Uterus (tissue), 3 donors: ENCODE measurements at regions not wholly inside any gene's neighbourhood (a gene's known extent, or its start where the extent isn't known, plus 50 kb on each side); places are given as distances from the start of the nearest gene placed in this dataset.

Experiments
- DNase-seq, 2 donors: peaks; one replicate each; pipeline ENCODE4 v3.0.0-alpha.2; 2019 to 2020
- H3K27ac ChIP-seq, 2 donors: fragments of 200-600 bp; sonication (generic); 1 replicate in 1 of 2; 2 replicates in 1 of 2; pipeline ENCODE4 v1.5.1; 2016 to 2018
- H3K27me3 ChIP-seq, 2 donors: fragments of 200-600 bp; sonication (generic); one replicate each; pipeline ENCODE4 v1.5.1; 2018 to 2019; ENCODE audit warnings: control low read depth in 1 of 2
- H3K36me3 ChIP-seq, 2 donors: fragments of 200-600 bp; sonication (generic); one replicate each; pipeline ENCODE4 v1.5.1; 2019; ENCODE audit warnings: control low read depth in 1 of 2
- H3K4me1 ChIP-seq, 2 donors: fragments of 200-600 bp; sonication (generic); one replicate each; pipeline ENCODE4 v1.5.1; 2018 to 2019; ENCODE audit warnings: control low read depth in 1 of 2
- H3K4me3 ChIP-seq, 2 donors: fragments of 200-600 bp; sonication (generic); 1 replicate in 1 of 2; 2 replicates in 1 of 2; pipeline ENCODE4 v1.5.1; 2018 to 2019; ENCODE audit warnings: mild to moderate bottlenecking in 1 of 2
- H3K9me3 ChIP-seq, 2 donors: fragments of 200-600 bp; sonication (generic); one replicate each; pipeline ENCODE4 v1.5.1; 2019; ENCODE audit warnings: control low read depth in 1 of 2
- POLR2A ChIP-seq, 2 donors: fragments of 450-650 bp; IDR thresholded peaks; one replicate each; pipeline ENCODE4 v1.6.1; 2016; ENCODE audit warnings: antibody characterized with exemption in 2 of 2, mild to moderate bottlenecking in 1 of 2, moderate library complexity in 1 of 2
- intact Hi-C: fragments of 100-400 bp; cut with DNase I; formaldehyde crosslinking; loops from one replicate; pipeline ENCODE4 v1.15.1; 2023; ENCODE audit warnings: low total_unique reads
- TF ChIP-seq, protein P1 (sequence below), 4 experiments: fragments of 200-600 bp in 2 of 4; fragments of 450-650 bp in 2 of 4; sonication (generic) in 2 of 4; IDR thresholded peaks; one replicate each; pipeline ENCODE4 v1.5.1; 2016 to 2019; ENCODE audit warnings: antibody characterized with exemption in 4 of 4, mild to moderate bottlenecking in 2 of 4, moderate library complexity in 1 of 4
- donor health status: DM: yes; HTN: yes; CAD: no.

DNA sequence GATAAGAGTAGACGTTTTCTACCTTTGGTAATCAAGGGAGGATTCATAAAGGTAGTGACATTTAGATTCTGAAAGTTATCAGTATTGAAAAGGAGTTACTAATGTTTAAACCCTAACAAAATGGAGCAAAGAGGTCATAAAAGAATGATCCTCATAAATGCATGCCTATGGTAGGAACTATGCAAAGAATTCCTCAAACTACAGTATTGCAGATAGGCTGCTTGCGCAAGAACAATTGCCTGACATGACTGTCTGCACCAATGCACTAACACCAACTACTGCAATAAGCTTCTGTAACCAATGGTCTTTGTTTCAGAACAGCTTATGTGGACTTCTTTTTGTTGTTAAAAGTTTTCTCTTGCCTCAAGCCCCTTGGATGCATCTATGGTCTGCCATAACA lies 597.3 kb upstream of the ADGRL4 start:
- Histone ChIP-seq H3K27me3 (no peaks in the 10 kb centered on the region), H3K27ac (no peak overlapping the region), H3K4me1 (no peaks in the 10 kb centered on the region), H3K36me3 (no peaks in the 10 kb centered on the region), H3K4me3 (no peak overlapping the region), H3K9me3 (no peaks in the 10 kb centered on the region)
- DNase-seq = no peak
- intact Hi-C loops = no loop called here
- TF ChIP-seq POLR2A (IDR thresholded peaks at IDR 0.05) = no peak
- TF ChIP-seq, protein P1, sequence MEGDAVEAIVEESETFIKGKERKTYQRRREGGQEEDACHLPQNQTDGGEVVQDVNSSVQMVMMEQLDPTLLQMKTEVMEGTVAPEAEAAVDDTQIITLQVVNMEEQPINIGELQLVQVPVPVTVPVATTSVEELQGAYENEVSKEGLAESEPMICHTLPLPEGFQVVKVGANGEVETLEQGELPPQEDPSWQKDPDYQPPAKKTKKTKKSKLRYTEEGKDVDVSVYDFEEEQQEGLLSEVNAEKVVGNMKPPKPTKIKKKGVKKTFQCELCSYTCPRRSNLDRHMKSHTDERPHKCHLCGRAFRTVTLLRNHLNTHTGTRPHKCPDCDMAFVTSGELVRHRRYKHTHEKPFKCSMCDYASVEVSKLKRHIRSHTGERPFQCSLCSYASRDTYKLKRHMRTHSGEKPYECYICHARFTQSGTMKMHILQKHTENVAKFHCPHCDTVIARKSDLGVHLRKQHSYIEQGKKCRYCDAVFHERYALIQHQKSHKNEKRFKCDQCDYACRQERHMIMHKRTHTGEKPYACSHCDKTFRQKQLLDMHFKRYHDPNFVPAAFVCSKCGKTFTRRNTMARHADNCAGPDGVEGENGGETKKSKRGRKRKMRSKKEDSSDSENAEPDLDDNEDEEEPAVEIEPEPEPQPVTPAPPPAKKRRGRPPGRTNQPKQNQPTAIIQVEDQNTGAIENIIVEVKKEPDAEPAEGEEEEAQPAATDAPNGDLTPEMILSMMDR (IDR thresholded peaks at IDR 0.05) = no peak

DNA sequence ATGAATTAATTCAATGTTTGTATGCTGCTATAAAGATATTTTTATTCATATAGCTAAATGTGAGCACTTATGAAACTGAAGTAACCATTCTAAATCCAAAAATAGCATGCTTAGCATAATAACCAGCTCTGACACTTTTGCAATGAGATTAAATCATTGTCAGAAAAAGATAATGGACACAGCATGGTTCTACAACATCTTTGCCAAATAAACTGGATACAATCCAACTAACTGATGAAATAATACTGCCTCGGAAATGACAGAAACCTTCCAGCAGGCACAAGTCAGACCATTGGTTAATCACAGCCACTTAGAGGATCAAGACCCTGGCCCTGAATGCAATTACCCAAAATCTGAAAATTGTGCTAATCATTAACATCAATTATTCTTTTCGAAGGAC lies 592.7 kb upstream of the ADGRL4 start:
- no peak overlapping the region for H3K4me3 ChIP-seq
- intact Hi-C loops = no loop called here
- H3K27ac ChIP-seq = no peak overlapping the region
- no peaks in the 10 kb centered on the region for H3K27me3 ChIP-seq
- no peak for DNase-seq
- TF ChIP-seq, protein P1 (IDR thresholded peaks at IDR 0.05) = no peak
- no peak for TF ChIP-seq POLR2A (IDR thresholded peaks at IDR 0.05)
- no peaks in the 10 kb centered on the region for H3K9me3 ChIP-seq
- no peaks in the 10 kb centered on the region for H3K4me1 ChIP-seq
- no peaks in the 10 kb centered on the region for H3K36me3 ChIP-seq

DNA sequence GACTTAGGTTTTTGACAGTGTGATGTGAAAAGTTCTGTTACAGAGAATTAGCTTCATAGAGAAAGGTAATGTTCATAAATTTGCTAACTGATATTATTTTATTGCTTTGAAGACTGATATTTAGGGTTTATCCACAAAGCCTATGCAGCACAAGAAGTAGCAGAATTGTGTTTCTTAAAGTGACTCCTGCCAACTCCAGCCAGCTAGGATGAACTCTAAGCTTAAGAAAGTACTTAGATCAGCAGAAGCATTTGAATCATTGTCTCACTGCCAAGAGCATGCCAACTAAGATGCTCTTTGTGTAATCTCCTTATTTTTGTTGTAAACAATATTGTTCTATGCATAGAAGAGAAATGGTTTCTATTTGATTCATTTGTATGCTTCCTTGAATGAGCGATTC lies 589.4 kb upstream of the ADGRL4 start:
- Histone ChIP-seq H3K36me3 (no peaks in the 10 kb centered on the region), H3K4me1 (no peaks in the 10 kb centered on the region), H3K9me3 (no peaks in the 10 kb centered on the region), H3K27ac (no peak overlapping the region), H3K4me3 (no peak overlapping the region), H3K27me3 (no peaks in the 10 kb centered on the region)
- intact Hi-C loops = no loop called here
- TF ChIP-seq, protein P1 (IDR thresholded peaks at IDR 0.05) = no peak
- TF ChIP-seq POLR2A (IDR thresholded peaks at IDR 0.05) = no peak
- no peak for DNase-seq

DNA sequence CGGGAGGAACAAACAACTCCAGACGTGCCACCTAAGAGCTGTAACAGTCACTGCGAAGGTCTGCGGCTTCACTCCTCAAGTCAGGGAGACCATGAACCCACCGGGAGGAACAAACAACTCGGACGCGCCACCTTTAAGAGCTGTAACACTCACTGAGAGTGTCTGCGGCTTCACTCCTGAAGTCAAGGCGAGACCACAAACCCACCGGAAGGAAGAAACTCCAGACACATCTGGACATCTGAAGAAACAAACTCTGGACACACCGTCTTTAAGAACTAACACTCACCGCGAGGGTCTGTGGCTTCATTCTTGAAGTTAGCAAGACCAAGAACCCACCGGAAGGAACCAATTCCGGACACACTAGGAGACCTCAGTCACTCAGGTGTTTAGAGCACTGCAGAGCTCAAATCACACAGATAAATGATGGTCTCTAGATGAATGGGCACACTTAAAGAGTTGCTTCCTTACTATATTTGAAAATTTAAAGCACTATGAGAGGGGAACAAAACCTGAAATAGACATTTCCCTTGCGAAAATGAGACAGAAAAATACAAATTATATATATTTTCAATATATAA lies 587.7 kb upstream of the ADGRL4 start:
- Histone ChIP-seq H3K4me3 (no peak overlapping the region), H3K36me3 (no peaks in the 10 kb centered on the region), H3K4me1 (no peaks in the 10 kb centered on the region), H3K27me3 (no peaks in the 10 kb centered on the region), H3K27ac (no peak overlapping the region), H3K9me3 (no peaks in the 10 kb centered on the region)
- intact Hi-C loops = no loop called here
- DNase-seq = no peak
- TF ChIP-seq, protein P1 (IDR thresholded peaks at IDR 0.05) = no peak
- TF ChIP-seq POLR2A (IDR thresholded peaks at IDR 0.05) = no peak

DNA sequence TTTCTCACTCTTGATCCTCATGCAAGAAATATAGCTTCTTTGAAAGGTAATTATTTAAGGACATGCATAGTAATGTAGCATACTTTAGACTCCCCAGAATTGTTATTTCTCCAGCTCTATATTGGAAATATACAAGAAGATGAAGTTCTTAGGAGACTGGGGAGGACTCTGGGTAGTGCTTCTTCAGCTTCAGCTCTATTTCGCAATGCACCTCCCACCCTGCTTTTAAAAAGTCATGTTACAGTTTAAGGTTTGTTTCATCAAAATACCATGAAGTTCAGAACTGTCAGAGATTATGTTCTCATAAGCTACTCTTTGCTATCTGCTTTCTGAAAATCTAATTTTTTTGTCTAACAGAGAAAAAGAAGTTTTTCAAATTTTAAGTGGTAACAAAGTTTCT lies 586.2 kb upstream of the ADGRL4 start:
- intact Hi-C loops = no loop called here
- no peaks in the 10 kb centered on the region for H3K36me3 ChIP-seq
- H3K4me3 ChIP-seq = no peak overlapping the region
- no peaks in the 10 kb centered on the region for H3K27me3 ChIP-seq
- H3K4me1 ChIP-seq = no peaks in the 10 kb centered on the region
- no peaks in the 10 kb centered on the region for H3K9me3 ChIP-seq
- H3K27ac ChIP-seq = no peak overlapping the region
- no peak for TF ChIP-seq POLR2A (IDR thresholded peaks at IDR 0.05)
- TF ChIP-seq, protein P1 (IDR thresholded peaks at IDR 0.05) = no peak
- DNase-seq = no peak
